ENCODE measurements at regions not wholly inside any gene's neighbourhood (a gene's known extent, or its start where the extent isn't known, plus 50 kb on each side); places are given as distances from the start of the nearest gene placed in this dataset.

GRCh38 chr2:45119038-45119437, 109.8 kb upstream of the SIX2 start:
- TF ChIP-seq EP300 (IDR thresholded peaks at IDR 0.05): no peak
- TF ChIP-seq, protein P1, sequence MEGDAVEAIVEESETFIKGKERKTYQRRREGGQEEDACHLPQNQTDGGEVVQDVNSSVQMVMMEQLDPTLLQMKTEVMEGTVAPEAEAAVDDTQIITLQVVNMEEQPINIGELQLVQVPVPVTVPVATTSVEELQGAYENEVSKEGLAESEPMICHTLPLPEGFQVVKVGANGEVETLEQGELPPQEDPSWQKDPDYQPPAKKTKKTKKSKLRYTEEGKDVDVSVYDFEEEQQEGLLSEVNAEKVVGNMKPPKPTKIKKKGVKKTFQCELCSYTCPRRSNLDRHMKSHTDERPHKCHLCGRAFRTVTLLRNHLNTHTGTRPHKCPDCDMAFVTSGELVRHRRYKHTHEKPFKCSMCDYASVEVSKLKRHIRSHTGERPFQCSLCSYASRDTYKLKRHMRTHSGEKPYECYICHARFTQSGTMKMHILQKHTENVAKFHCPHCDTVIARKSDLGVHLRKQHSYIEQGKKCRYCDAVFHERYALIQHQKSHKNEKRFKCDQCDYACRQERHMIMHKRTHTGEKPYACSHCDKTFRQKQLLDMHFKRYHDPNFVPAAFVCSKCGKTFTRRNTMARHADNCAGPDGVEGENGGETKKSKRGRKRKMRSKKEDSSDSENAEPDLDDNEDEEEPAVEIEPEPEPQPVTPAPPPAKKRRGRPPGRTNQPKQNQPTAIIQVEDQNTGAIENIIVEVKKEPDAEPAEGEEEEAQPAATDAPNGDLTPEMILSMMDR (IDR thresholded peaks at IDR 0.05): no peak

All from esophagus muscularis mucosa (tissue), 3 donors.